ENCODE measurements at regions not wholly inside any gene's neighbourhood (a gene's known extent, or its start where the extent isn't known, plus 50 kb on each side); places are given as distances from the start of the nearest gene placed in this dataset.

- peak; percentile 27 for DNase-seq
Measured at GRCh38 chr9:86405926-86406325, 51.7 kb upstream of the TUT7 start.

GRCh38 chr9:86405086-86405491, 50.9 kb upstream of the TUT7 start:
- no peak for DNase-seq
